ENCODE measurements at regions not wholly inside any gene's neighbourhood (a gene's known extent, or its start where the extent isn't known, plus 50 kb on each side); places are given as distances from the start of the nearest gene placed in this dataset.

DNA sequence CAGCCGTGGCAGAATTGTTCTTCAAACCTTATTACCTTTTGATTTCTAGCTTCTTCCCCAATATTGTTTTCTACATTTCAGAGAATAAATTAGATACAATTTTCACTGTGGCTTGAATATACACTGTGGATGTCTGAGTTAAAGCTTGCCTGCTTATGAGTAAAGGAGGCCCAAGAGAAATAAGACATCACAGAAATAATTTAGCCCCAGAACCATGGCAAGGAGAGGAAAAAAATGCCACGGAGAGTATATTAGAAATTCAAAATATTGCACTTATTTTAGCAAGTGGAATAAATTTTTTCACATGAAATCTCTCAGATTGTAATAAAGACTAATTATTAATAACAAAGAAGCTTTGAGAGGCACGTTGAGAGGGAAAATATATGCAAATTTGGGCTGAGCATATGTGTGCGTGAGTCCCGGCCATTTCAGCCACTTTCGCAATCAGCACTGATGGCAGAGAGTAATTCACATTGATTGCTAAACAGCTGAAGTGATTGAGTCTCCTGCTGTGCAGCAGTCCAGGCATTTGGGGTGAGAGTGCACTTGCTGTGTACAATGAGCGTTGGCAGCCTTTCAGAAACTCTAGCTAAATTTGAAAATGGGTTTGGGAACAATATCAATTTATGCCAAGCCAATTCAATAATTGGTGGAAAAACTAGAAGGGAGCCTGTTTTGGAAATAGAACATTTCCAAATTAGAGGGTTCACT, 596.0 kb downstream of the EPM2A start:
- H3K36me3 Mint-ChIP-seq = no peaks in the 10 kb centered on the region
- no peak overlapping the region for H3K4me3 Mint-ChIP-seq
- peaks cover 8% of the 10 kb centered on the region for H3K4me1 Mint-ChIP-seq
- no peaks in the 10 kb centered on the region for H3K27me3 Mint-ChIP-seq (ENCODE audit: low read depth)
- CTCF ChIA-PET = no interaction called here
- DNase-seq (ENCODE audit: low spot score) (no peak), ATAC-seq (no peak)
- no peaks in the 10 kb centered on the region for H3K9me3 Mint-ChIP-seq
- H3K27ac Mint-ChIP-seq = 0 out of 2 replicates have a peak overlapping the region, but pooled peaks have one; percentile 24
- POLR2A ChIA-PET = no interaction called here
- TF ChIP-seq CREM (CRISPR knock-in tag; IDR thresholded peaks at IDR 0.05) (no peak), E2F1 (CRISPR knock-in tag; IDR thresholded peaks at IDR 0.05) (no peak), ZNF317 (CRISPR knock-in tag; IDR thresholded peaks at IDR 0.05; ENCODE audit: borderline replicate concordance, low read depth) (no peak), GTF2I (CRISPR knock-in tag; conservative IDR thresholded peaks at IDR 0.05) (no peak)
- TF ChIP-seq, protein P1, sequence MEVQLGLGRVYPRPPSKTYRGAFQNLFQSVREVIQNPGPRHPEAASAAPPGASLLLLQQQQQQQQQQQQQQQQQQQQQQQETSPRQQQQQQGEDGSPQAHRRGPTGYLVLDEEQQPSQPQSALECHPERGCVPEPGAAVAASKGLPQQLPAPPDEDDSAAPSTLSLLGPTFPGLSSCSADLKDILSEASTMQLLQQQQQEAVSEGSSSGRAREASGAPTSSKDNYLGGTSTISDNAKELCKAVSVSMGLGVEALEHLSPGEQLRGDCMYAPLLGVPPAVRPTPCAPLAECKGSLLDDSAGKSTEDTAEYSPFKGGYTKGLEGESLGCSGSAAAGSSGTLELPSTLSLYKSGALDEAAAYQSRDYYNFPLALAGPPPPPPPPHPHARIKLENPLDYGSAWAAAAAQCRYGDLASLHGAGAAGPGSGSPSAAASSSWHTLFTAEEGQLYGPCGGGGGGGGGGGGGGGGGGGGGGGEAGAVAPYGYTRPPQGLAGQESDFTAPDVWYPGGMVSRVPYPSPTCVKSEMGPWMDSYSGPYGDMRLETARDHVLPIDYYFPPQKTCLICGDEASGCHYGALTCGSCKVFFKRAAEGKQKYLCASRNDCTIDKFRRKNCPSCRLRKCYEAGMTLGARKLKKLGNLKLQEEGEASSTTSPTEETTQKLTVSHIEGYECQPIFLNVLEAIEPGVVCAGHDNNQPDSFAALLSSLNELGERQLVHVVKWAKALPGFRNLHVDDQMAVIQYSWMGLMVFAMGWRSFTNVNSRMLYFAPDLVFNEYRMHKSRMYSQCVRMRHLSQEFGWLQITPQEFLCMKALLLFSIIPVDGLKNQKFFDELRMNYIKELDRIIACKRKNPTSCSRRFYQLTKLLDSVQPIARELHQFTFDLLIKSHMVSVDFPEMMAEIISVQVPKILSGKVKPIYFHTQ (CRISPR knock-in tag; IDR thresholded peaks at IDR 0.05) = no peak
- TF ChIP-seq, protein P2, sequence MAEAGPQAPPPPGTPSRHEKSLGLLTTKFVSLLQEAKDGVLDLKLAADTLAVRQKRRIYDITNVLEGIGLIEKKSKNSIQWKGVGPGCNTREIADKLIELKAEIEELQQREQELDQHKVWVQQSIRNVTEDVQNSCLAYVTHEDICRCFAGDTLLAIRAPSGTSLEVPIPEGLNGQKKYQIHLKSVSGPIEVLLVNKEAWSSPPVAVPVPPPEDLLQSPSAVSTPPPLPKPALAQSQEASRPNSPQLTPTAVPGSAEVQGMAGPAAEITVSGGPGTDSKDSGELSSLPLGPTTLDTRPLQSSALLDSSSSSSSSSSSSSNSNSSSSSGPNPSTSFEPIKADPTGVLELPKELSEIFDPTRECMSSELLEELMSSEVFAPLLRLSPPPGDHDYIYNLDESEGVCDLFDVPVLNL (CRISPR knock-in tag; IDR thresholded peaks at IDR 0.05; ENCODE audit: borderline replicate concordance, low read depth) = no peak

- POLR2A ChIA-PET = no interaction called here
- H3K27me3 Mint-ChIP-seq (ENCODE audit: low read depth) = no peaks in the 10 kb centered on the region
- TF ChIP-seq KAT7 (CRISPR knock-in tag; IDR thresholded peaks at IDR 0.05; ENCODE audit: borderline replicate concordance) = no peak
- TF ChIP-seq PRDM15 (CRISPR knock-in tag; IDR thresholded peaks at IDR 0.05) = no peak
- TF ChIP-seq E2F1 (CRISPR knock-in tag; IDR thresholded peaks at IDR 0.05) = no peak
- TF ChIP-seq OVOL2 (CRISPR knock-in tag; IDR thresholded peaks at IDR 0.05; ENCODE audit: borderline replicate concordance) = no peak
- no peak for TF ChIP-seq TCF7 (CRISPR knock-in tag; IDR thresholded peaks at IDR 0.05; ENCODE audit: low read depth)
- no peak for TF ChIP-seq ZNF532 (CRISPR knock-in tag; IDR thresholded peaks at IDR 0.05; ENCODE audit: borderline replicate concordance)
- TF ChIP-seq, protein P3, sequence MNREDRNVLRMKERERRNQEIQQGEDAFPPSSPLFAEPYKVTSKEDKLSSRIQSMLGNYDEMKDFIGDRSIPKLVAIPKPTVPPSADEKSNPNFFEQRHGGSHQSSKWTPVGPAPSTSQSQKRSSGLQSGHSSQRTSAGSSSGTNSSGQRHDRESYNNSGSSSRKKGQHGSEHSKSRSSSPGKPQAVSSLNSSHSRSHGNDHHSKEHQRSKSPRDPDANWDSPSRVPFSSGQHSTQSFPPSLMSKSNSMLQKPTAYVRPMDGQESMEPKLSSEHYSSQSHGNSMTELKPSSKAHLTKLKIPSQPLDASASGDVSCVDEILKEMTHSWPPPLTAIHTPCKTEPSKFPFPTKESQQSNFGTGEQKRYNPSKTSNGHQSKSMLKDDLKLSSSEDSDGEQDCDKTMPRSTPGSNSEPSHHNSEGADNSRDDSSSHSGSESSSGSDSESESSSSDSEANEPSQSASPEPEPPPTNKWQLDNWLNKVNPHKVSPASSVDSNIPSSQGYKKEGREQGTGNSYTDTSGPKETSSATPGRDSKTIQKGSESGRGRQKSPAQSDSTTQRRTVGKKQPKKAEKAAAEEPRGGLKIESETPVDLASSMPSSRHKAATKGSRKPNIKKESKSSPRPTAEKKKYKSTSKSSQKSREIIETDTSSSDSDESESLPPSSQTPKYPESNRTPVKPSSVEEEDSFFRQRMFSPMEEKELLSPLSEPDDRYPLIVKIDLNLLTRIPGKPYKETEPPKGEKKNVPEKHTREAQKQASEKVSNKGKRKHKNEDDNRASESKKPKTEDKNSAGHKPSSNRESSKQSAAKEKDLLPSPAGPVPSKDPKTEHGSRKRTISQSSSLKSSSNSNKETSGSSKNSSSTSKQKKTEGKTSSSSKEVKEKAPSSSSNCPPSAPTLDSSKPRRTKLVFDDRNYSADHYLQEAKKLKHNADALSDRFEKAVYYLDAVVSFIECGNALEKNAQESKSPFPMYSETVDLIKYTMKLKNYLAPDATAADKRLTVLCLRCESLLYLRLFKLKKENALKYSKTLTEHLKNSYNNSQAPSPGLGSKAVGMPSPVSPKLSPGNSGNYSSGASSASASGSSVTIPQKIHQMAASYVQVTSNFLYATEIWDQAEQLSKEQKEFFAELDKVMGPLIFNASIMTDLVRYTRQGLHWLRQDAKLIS (CRISPR knock-in tag; IDR thresholded peaks at IDR 0.05; ENCODE audit: borderline replicate concordance) = no peak
- TF ChIP-seq SMAD3 (CRISPR knock-in tag; IDR thresholded peaks at IDR 0.05; ENCODE audit: borderline replicate concordance) = no peak
Measured at GRCh38 chr6:145139895-145140294, 595.4 kb downstream of the EPM2A start.

More at GRCh38 chr6:145139895-145140294, 595.4 kb downstream of the EPM2A start:
- H3K4me1 Mint-ChIP-seq = peaks cover 8% of the 10 kb centered on the region
- DNase-seq (ENCODE audit: low spot score) (no peak), ATAC-seq (no peak)
- no peak overlapping the region for H3K27ac Mint-ChIP-seq
- H3K4me3 Mint-ChIP-seq = no peak overlapping the region
- H3K9me3 Mint-ChIP-seq = no peaks in the 10 kb centered on the region
- no peaks in the 10 kb centered on the region for H3K36me3 Mint-ChIP-seq
- CTCF ChIA-PET = no interaction called here

Data from WTC11 (cell line).